SK-N-SH treated with all-trans-retinoic acid at 6 μM for 48 hours (cell line): ENCODE measurements at regions not wholly inside any gene's neighbourhood (a gene's known extent, or its start where the extent isn't known, plus 50 kb on each side); places are given as distances from the start of the nearest gene placed in this dataset.

Experiments
- ATAC-seq: fragments of 200-7000 bp; cut with Tn5 transposase; 3 replicates; pipeline ENCODE4 v1.9.1; 2020; ENCODE audit warnings: mild to moderate bottlenecking, moderate library complexity
- ARNTL ChIP-seq: fragments of 450-650 bp; formaldehyde crosslinking; IDR thresholded peaks from 2 replicates; pipeline ENCODE4 v1.5.0; 2020; ENCODE audit warnings: low read depth, mild to moderate bottlenecking, moderate library complexity, borderline replicate concordance
- BACH2 ChIP-seq: fragments of 250-450 bp; sonication (Bioruptor Pico); IDR thresholded peaks from 2 replicates; pipeline ENCODE4 v1.9.0; 2021; ENCODE audit warnings: mild to moderate bottlenecking, borderline replicate concordance
- CSDC2 ChIP-seq: fragments of 250-450 bp; sonication (Bioruptor Pico); IDR thresholded peaks from 2 replicates; pipeline ENCODE4 v1.5.0; 2020; ENCODE audit warnings: mild to moderate bottlenecking, moderate library complexity
- ESRRG ChIP-seq: fragments of 250-450 bp; sonication (Bioruptor Pico); IDR thresholded peaks from 2 replicates; pipeline ENCODE4 v1.6.1; 2021; ENCODE audit warnings: mild to moderate bottlenecking
- GLIS3 ChIP-seq: fragments of 250-450 bp; sonication (Bioruptor Pico); IDR thresholded peaks from 2 replicates; pipeline ENCODE4 v1.5.0; 2020; ENCODE audit warnings: mild to moderate bottlenecking, moderate library complexity
- ISL1 ChIP-seq: fragments of 250-450 bp; sonication (Bioruptor Pico); IDR thresholded peaks from 2 replicates; pipeline ENCODE4 v2.1.2; 2022; ENCODE audit warnings: mild to moderate bottlenecking, moderate library complexity
- PATZ1 ChIP-seq: fragments of 250-450 bp; sonication (Bioruptor Pico); IDR thresholded peaks from 2 replicates; pipeline ENCODE4 v1.8.0; 2020; ENCODE audit warnings: mild to moderate bottlenecking, moderate library complexity, borderline replicate concordance
- PPARA ChIP-seq: fragments of 250-450 bp; sonication (Bioruptor Pico); IDR thresholded peaks from 2 replicates; pipeline ENCODE4 v1.5.0; 2020; ENCODE audit warnings: mild to moderate bottlenecking, borderline replicate concordance
- RARB ChIP-seq: fragments of 250-450 bp; sonication (Bioruptor Pico); IDR thresholded peaks from 2 replicates; pipeline ENCODE4 v1.8.0; 2021; ENCODE audit warnings: mild to moderate bottlenecking, moderate library complexity
- SNAI2 ChIP-seq: fragments of 250-450 bp; sonication (Bioruptor Pico); IDR thresholded peaks from 2 replicates; pipeline ENCODE4 v1.5.0; 2020; ENCODE audit warnings: mild to moderate bottlenecking, moderate library complexity
- TSHZ2 ChIP-seq: fragments of 250-450 bp; sonication (Bioruptor Pico); IDR thresholded peaks from 2 replicates; pipeline ENCODE4 v1.5.0; 2020; ENCODE audit warnings: mild to moderate bottlenecking, moderate library complexity
- ZC3H10 ChIP-seq: fragments of 250-450 bp; sonication (Bioruptor Pico); IDR thresholded peaks from 2 replicates; pipeline ENCODE4 v1.5.1; 2021; ENCODE audit warnings: mild to moderate bottlenecking, moderate library complexity
- ZFP3 ChIP-seq: fragments of 250-450 bp; sonication (Bioruptor Pico); IDR thresholded peaks from 2 replicates; pipeline ENCODE4 v1.5.0; 2020; ENCODE audit warnings: mild to moderate bottlenecking, moderate library complexity
- ZNF565 ChIP-seq: fragments of 450-650 bp; formaldehyde crosslinking; conservative IDR thresholded peaks from 2 replicates; pipeline ENCODE4 v1.5.0; 2020; ENCODE audit warnings: low read depth, mild to moderate bottlenecking, moderate library complexity
- ZNF70 ChIP-seq: fragments of 450-650 bp; formaldehyde crosslinking; IDR thresholded peaks from 2 replicates; pipeline ENCODE4 v1.5.0; 2020; ENCODE audit warnings: mild to moderate bottlenecking, moderate library complexity
- ZNF8 ChIP-seq: fragments of 450-650 bp; formaldehyde crosslinking; IDR thresholded peaks from 2 replicates; pipeline ENCODE4 v1.5.0; 2020; ENCODE audit warnings: mild to moderate bottlenecking, moderate library complexity
- TF ChIP-seq, protein P1 (sequence below): fragments of 250-450 bp; sonication (Bioruptor Pico); IDR thresholded peaks from 2 replicates; pipeline ENCODE4 v1.5.1; 2020; ENCODE audit warnings: low read depth, mild to moderate bottlenecking, moderate library complexity
- TF ChIP-seq, protein P2 (sequence below): fragments of 250-450 bp; sonication (Bioruptor Pico); IDR thresholded peaks from 2 replicates; pipeline ENCODE4 v1.8.0; 2021; ENCODE audit warnings: low read depth, mild to moderate bottlenecking, moderate library complexity, borderline replicate concordance
- TF ChIP-seq, protein P3 (sequence below): fragments of 250-450 bp; sonication (Bioruptor Pico); IDR thresholded peaks from 2 replicates; pipeline ENCODE4 v1.5.1; 2021; ENCODE audit warnings: mild to moderate bottlenecking, moderate library complexity

DNA sequence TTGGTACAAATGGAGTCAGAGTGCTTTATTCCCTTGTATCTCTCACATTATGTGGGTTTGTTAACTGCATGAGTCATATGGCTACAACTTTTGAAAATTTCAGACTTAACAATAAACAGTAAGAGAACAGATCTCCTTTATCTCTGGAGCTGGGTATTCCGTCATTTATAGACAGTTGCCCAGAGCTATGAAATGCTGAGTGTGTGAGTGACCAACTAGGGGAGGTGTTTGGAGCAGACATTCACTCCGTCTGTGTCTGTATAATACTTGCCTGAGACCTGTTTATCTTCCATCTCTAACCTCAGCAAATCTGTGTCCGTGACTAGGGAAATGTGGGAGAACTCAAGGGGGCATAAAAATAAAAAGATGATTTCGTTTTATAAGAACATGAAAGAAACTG lies 279.9 kb upstream of the FAR2 start:
- ATAC-seq = peak; percentile 72
- TF ChIP-seq RARB (CRISPR knock-in tag) (no peak), ISL1 (CRISPR knock-in tag) (0 out of 2 replicates have a peak, but pooled peaks have one; percentile 25)

- TF ChIP-seq, protein P1, sequence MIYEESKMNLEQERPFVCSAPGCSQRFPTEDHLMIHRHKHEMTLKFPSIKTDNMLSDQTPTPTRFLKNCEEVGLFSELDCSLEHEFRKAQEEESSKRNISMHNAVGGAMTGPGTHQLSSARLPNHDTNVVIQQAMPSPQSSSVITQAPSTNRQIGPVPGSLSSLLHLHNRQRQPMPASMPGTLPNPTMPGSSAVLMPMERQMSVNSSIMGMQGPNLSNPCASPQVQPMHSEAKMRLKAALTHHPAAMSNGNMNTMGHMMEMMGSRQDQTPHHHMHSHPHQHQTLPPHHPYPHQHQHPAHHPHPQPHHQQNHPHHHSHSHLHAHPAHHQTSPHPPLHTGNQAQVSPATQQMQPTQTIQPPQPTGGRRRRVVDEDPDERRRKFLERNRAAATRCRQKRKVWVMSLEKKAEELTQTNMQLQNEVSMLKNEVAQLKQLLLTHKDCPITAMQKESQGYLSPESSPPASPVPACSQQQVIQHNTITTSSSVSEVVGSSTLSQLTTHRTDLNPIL (CRISPR knock-in tag) = no peak
- TF ChIP-seq ZFP3 = no peak
- TF ChIP-seq ESRRG (CRISPR knock-in tag) = no peak
- TF ChIP-seq RARB (CRISPR knock-in tag) = no peak
- no peak for TF ChIP-seq ISL1 (CRISPR knock-in tag)
- no peak for TF ChIP-seq BACH2
- TF ChIP-seq ZC3H10 (CRISPR knock-in tag) = no peak
- no peak for TF ChIP-seq ZNF70 (CRISPR knock-in tag)
- TF ChIP-seq, protein P2, sequence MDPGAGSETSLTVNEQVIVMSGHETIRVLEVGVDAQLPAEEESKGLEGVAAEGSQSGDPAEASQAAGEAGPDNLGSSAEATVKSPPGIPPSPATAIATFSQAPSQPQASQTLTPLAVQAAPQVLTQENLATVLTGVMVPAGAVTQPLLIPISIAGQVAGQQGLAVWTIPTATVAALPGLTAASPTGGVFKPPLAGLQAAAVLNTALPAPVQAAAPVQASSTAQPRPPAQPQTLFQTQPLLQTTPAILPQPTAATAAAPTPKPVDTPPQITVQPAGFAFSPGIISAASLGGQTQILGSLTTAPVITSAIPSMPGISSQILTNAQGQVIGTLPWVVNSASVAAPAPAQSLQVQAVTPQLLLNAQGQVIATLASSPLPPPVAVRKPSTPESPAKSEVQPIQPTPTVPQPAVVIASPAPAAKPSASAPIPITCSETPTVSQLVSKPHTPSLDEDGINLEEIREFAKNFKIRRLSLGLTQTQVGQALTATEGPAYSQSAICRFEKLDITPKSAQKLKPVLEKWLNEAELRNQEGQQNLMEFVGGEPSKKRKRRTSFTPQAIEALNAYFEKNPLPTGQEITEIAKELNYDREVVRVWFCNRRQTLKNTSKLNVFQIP (CRISPR knock-in tag) = no peak
- TF ChIP-seq, protein P3, sequence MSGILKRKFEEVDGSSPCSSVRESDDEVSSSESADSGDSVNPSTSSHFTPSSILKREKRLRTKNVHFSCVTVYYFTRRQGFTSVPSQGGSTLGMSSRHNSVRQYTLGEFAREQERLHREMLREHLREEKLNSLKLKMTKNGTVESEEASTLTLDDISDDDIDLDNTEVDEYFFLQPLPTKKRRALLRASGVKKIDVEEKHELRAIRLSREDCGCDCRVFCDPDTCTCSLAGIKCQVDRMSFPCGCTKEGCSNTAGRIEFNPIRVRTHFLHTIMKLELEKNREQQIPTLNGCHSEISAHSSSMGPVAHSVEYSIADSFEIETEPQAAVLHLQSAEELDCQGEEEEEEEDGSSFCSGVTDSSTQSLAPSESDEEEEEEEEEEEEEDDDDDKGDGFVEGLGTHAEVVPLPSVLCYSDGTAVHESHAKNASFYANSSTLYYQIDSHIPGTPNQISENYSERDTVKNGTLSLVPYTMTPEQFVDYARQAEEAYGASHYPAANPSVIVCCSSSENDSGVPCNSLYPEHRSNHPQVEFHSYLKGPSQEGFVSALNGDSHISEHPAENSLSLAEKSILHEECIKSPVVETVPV (CRISPR knock-in tag) = no peak
- no peak for TF ChIP-seq GLIS3 (CRISPR knock-in tag)
- no peak for TF ChIP-seq TSHZ2
- no peak for TF ChIP-seq ZNF8 (CRISPR knock-in tag)
- no peak for TF ChIP-seq CSDC2 (CRISPR knock-in tag)
- TF ChIP-seq PPARA = no peak
- ATAC-seq = no peak
Measured at GRCh38 chr12:28870839-28871440, 278.1 kb upstream of the FAR2 start.

DNA sequence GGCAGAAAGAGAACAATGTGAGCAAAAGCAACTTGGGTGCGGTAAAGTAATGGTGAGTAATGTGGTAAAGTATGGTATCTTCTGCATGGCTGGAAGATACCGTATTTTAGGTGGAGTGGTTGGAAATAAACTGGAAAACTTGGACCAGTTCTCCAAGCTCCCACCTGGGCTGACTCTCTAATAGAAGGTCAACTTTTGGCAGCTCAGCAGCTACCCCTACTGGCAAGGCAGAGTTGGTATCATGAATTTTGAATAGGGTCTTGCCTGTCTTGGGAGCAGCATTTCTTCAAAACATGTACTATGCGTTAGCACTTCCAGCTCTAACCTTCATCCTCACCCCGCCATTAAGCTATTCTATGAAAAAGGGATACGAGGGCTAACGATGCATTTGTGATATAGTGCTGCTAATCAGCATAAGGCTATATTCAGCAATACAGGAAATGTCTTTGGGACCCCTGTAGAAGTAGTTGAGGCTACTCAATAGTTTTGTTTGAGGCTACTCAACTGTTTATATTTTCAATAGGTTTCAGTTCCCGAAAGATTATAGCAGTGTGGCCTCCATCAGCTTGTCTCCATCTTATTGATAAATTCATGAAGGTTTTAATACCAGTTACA lies 276.3 kb upstream of the FAR2 start:
- no peak for TF ChIP-seq ESRRG (CRISPR knock-in tag)
- TF ChIP-seq SNAI2 (CRISPR knock-in tag) = no peak
- TF ChIP-seq, protein P2 (CRISPR knock-in tag) = no peak
- TF ChIP-seq ZNF565 = no peak
- TF ChIP-seq PATZ1 (CRISPR knock-in tag) = no peak
- no peak for TF ChIP-seq ZNF8 (CRISPR knock-in tag)
- no peak for TF ChIP-seq TSHZ2
- no peak for TF ChIP-seq ISL1 (CRISPR knock-in tag)
- no peak for TF ChIP-seq ARNTL
- peak; percentile 80 for ATAC-seq
